Mucosa of stomach (tissue), 1 donor: ENCODE measurements at regions not wholly inside any gene's neighbourhood (a gene's known extent, or its start where the extent isn't known, plus 50 kb on each side); places are given as distances from the start of the nearest gene placed in this dataset.

Experiments used
- H3K27me3 ChIP-seq: one replicate; pipeline ENCODE4 v1.7.0; 2013; ENCODE audit warnings: mild to moderate bottlenecking, low read length; ENCODE audit not compliant: control insufficient read depth, insufficient read depth
- H3K36me3 ChIP-seq: one replicate; pipeline ENCODE4 v1.7.0; 2013; ENCODE audit warnings: low read length; ENCODE audit not compliant: control insufficient read depth, insufficient read depth
- H3K4me1 ChIP-seq: one replicate; pipeline ENCODE4 v1.7.0; 2013; ENCODE audit warnings: mild to moderate bottlenecking, low read length; ENCODE audit not compliant: control insufficient read depth, insufficient read depth
- H3K4me3 ChIP-seq: one replicate; pipeline ENCODE4 v1.7.0; 2013; ENCODE audit warnings: low read length
- H3K9ac ChIP-seq: one replicate; pipeline ENCODE4 v1.7.0; 2013; ENCODE audit warnings: mild to moderate bottlenecking, low read length, moderate library complexity
- H3K9me3 ChIP-seq: one replicate; pipeline ENCODE4 v1.7.0; 2013; ENCODE audit warnings: mild to moderate bottlenecking, low read length, moderate library complexity; ENCODE audit not compliant: control insufficient read depth
- donor health status: Pancreatic carcinoma.

GRCh38 chr1:18549106-18549505, 68.4 kb downstream of the KLHDC7A start:
- Histone ChIP-seq H3K9ac (no peak overlapping the region), H3K9me3 (no peaks in the 10 kb centered on the region), H3K4me3 (no peak overlapping the region), H3K27me3 (peaks cover 13% of the 10 kb centered on the region), H3K36me3 (no peaks in the 10 kb centered on the region), H3K4me1 (no peaks in the 10 kb centered on the region)

GRCh38 chr1:18549906-18550305, 69.2 kb downstream of the KLHDC7A start:
- peaks cover 13% of the 10 kb centered on the region for H3K27me3 ChIP-seq

GRCh38 chr1:18552631-18553030, 71.9 kb downstream of the KLHDC7A start:
- H3K4me1 ChIP-seq, result peaks cover 4% of the 10 kb centered on the region
- H3K9me3 ChIP-seq, result no peaks in the 10 kb centered on the region
- H3K9ac ChIP-seq, result no peak overlapping the region
- no peaks in the 10 kb centered on the region for H3K36me3 ChIP-seq
- peaks cover 12% of the 10 kb centered on the region for H3K27me3 ChIP-seq
- H3K4me3 ChIP-seq, result no peak overlapping the region

More at GRCh38 chr1:18549906-18550305, 69.2 kb downstream of the KLHDC7A start:
- Histone ChIP-seq H3K4me1 (no peaks in the 10 kb centered on the region), H3K4me3 (no peak overlapping the region), H3K36me3 (no peaks in the 10 kb centered on the region), H3K9me3 (no peaks in the 10 kb centered on the region), H3K9ac (no peak overlapping the region)

GRCh38 chr1:18553388-18553787, 72.7 kb downstream of the KLHDC7A start:
- H3K4me3 ChIP-seq, result no peak overlapping the region
- H3K9ac ChIP-seq, result no peak overlapping the region
- H3K4me1 ChIP-seq, result peaks cover 11% of the 10 kb centered on the region
- no peaks in the 10 kb centered on the region for H3K36me3 ChIP-seq
- no peaks in the 10 kb centered on the region for H3K9me3 ChIP-seq
- H3K27me3 ChIP-seq, result peaks cover 20% of the 10 kb centered on the region

GRCh38 chr1:18554099-18554498, 73.4 kb downstream of the KLHDC7A start:
- H3K4me3 ChIP-seq, result no peak overlapping the region
- H3K9ac ChIP-seq, result no peak overlapping the region
- H3K36me3 ChIP-seq, result no peaks in the 10 kb centered on the region
- peaks cover 22% of the 10 kb centered on the region for H3K27me3 ChIP-seq
- H3K9me3 ChIP-seq, result no peaks in the 10 kb centered on the region
- H3K4me1 ChIP-seq, result peaks cover 13% of the 10 kb centered on the region

GRCh38 chr1:18554597-18554996, 73.9 kb downstream of the KLHDC7A start:
- H3K4me3 ChIP-seq, result no peak overlapping the region
- no peaks in the 10 kb centered on the region for H3K9me3 ChIP-seq
- peaks cover 13% of the 10 kb centered on the region for H3K4me1 ChIP-seq
- peaks cover 23% of the 10 kb centered on the region for H3K27me3 ChIP-seq
- no peaks in the 10 kb centered on the region for H3K36me3 ChIP-seq
- no peak overlapping the region for H3K9ac ChIP-seq

- Histone ChIP-seq H3K4me3 (no peak overlapping the region), H3K4me1 (peaks cover 13% of the 10 kb centered on the region), H3K9me3 (no peaks in the 10 kb centered on the region), H3K36me3 (no peaks in the 10 kb centered on the region), H3K9ac (no peak overlapping the region), H3K27me3 (peaks cover 24% of the 10 kb centered on the region)
Measured at GRCh38 chr1:18555036-18555435, 74.3 kb downstream of the KLHDC7A start.

GRCh38 chr1:18556364-18556763, 74.3 kb upstream of the PAX7 start:
- H3K9me3 ChIP-seq, result no peaks in the 10 kb centered on the region
- H3K4me3 ChIP-seq, result no peak overlapping the region
- H3K36me3 ChIP-seq, result no peaks in the 10 kb centered on the region
- peaks cover 13% of the 10 kb centered on the region for H3K4me1 ChIP-seq
- H3K9ac ChIP-seq, result no peak overlapping the region
- H3K27me3 ChIP-seq, result peaks cover 28% of the 10 kb centered on the region

- peaks cover 36% of the 10 kb centered on the region for H3K27me3 ChIP-seq
Measured at GRCh38 chr1:18557621-18558465, 72.8 kb upstream of the PAX7 start.

GRCh38 chr1:18560692-18561091, 70.0 kb upstream of the PAX7 start:
- Histone ChIP-seq H3K27me3 (peaks cover 36% of the 10 kb centered on the region), H3K9ac (no peak overlapping the region), H3K9me3 (no peaks in the 10 kb centered on the region), H3K4me1 (peaks cover 13% of the 10 kb centered on the region), H3K36me3 (no peaks in the 10 kb centered on the region), H3K4me3 (no peak overlapping the region)

More at GRCh38 chr1:18557621-18558465, 72.8 kb upstream of the PAX7 start:
- H3K9ac ChIP-seq, result no peak overlapping the region
- no peaks in the 10 kb centered on the region for H3K36me3 ChIP-seq
- H3K9me3 ChIP-seq, result no peaks in the 10 kb centered on the region
- peaks cover 13% of the 10 kb centered on the region for H3K4me1 ChIP-seq
- H3K4me3 ChIP-seq, result no peak overlapping the region

- H3K4me1 ChIP-seq, result peaks cover 13% of the 10 kb centered on the region
- no peaks in the 10 kb centered on the region for H3K36me3 ChIP-seq
- H3K4me3 ChIP-seq, result no peak overlapping the region
- H3K9ac ChIP-seq, result no peak overlapping the region
- H3K27me3 ChIP-seq, result peaks cover 36% of the 10 kb centered on the region
- no peaks in the 10 kb centered on the region for H3K9me3 ChIP-seq
Measured at GRCh38 chr1:18561967-18562366, 68.7 kb upstream of the PAX7 start.

GRCh38 chr1:18564676-18565075, 66.0 kb upstream of the PAX7 start:
- no peaks in the 10 kb centered on the region for H3K36me3 ChIP-seq
- peaks cover 18% of the 10 kb centered on the region for H3K27me3 ChIP-seq

More at GRCh38 chr1:18564676-18565075, 66.0 kb upstream of the PAX7 start:
- H3K9ac ChIP-seq, result no peak overlapping the region
- no peaks in the 10 kb centered on the region for H3K4me1 ChIP-seq
- no peak overlapping the region for H3K4me3 ChIP-seq
- no peaks in the 10 kb centered on the region for H3K9me3 ChIP-seq
